Keratinocyte (primary cell): ENCODE measurements at regions not wholly inside any gene's neighbourhood (a gene's known extent, or its start where the extent isn't known, plus 50 kb on each side); places are given as distances from the start of the nearest gene placed in this dataset.

Experiments used
- EZH2 ChIP-seq: IDR thresholded peaks from one replicate; pipeline ENCODE4 v1.6.1; 2012; ENCODE audit warnings: inconsistent platforms, mild to moderate bottlenecking, low read length, moderate library complexity
- TF ChIP-seq, protein P1 (sequence below), 3 experiments: IDR thresholded peaks in 1 of 3; conservative IDR thresholded peaks in 1 of 3; optimal IDR thresholded peaks in 1 of 3; 2 replicates in 2 of 3; 3 replicates in 1 of 3; pipeline versions ENCODE3 to v1.5.1; 2011; ENCODE audit warnings: low read length in 3 of 3, mild to moderate bottlenecking in 3 of 3, moderate library complexity in 2 of 3, control low read depth in 1 of 3, inconsistent platforms in 1 of 3; ENCODE audit not compliant: insufficient read depth in 2 of 3; ENCODE audit errors: extremely low read depth in 1 of 3

DNA sequence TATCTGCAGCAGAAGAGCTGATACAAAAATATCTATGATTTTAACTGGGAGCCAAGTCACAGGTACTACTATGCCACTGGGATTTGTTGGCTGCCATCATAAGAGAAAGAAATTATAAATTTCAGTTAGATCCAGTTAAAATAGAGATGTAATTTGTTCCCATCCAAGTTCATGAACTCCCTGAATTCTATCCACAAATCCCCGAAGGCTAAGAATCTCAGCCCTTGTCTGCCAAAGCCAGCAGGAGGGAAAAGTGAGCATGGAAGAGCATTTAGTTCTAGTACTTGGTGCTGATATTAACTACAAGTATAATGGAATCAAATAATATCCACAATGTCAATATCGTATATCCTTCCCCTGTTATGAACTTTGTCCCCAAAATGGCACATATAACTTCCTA lies 801.1 kb upstream of the CXADR start:
- TF ChIP-seq, protein P1, sequence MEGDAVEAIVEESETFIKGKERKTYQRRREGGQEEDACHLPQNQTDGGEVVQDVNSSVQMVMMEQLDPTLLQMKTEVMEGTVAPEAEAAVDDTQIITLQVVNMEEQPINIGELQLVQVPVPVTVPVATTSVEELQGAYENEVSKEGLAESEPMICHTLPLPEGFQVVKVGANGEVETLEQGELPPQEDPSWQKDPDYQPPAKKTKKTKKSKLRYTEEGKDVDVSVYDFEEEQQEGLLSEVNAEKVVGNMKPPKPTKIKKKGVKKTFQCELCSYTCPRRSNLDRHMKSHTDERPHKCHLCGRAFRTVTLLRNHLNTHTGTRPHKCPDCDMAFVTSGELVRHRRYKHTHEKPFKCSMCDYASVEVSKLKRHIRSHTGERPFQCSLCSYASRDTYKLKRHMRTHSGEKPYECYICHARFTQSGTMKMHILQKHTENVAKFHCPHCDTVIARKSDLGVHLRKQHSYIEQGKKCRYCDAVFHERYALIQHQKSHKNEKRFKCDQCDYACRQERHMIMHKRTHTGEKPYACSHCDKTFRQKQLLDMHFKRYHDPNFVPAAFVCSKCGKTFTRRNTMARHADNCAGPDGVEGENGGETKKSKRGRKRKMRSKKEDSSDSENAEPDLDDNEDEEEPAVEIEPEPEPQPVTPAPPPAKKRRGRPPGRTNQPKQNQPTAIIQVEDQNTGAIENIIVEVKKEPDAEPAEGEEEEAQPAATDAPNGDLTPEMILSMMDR (optimal IDR thresholded peaks at IDR 0.05 in 1 of 3, IDR thresholded peaks at IDR 0.05 in 1 of 3, conservative IDR thresholded peaks at IDR 0.05 in 1 of 3; ENCODE audit: extremely low read depth in 1 of 3, insufficient read depth in 2 of 3, low read length in 3 of 3): no peak
- no peak for TF ChIP-seq EZH2
